Neural progenitor cell (in vitro differentiated cells): ENCODE measurements at regions not wholly inside any gene's neighbourhood (a gene's known extent, or its start where the extent isn't known, plus 50 kb on each side); places are given as distances from the start of the nearest gene placed in this dataset.

Experiments used
- DNase-seq: peaks from one replicate; pipeline ENCODE4 v3.0.0-alpha.2; 2016; ENCODE audit warnings: low spot score
- H2AFZ ChIP-seq: fragments of 200-600 bp; sonication (generic); replicated peaks from 2 replicates; pipeline ENCODE4 v1.6.1; 2016; ENCODE audit warnings: antibody characterized with exemption
- H3F3A ChIP-seq: fragments of 200-600 bp; sonication (generic); 2 replicates; pipeline ENCODE4 v1.6.1; 2016; ENCODE audit warnings: antibody characterized with exemption, low read depth
- H3K27ac ChIP-seq: fragments of 200-600 bp; sonication (generic); 2 replicates; pipeline ENCODE4 v1.5.1; 2016; ENCODE audit warnings: mild to moderate bottlenecking
- H3K27me3 ChIP-seq: fragments of 200-600 bp; sonication (generic); 2 replicates; pipeline ENCODE4 v1.6.1; 2016; ENCODE audit warnings: mild to moderate bottlenecking, moderate library complexity
- H3K36me3 ChIP-seq: fragments of 200-600 bp; sonication (generic); 2 replicates; pipeline ENCODE4 v1.5.1; 2016
- H3K4me1 ChIP-seq: fragments of 200-600 bp; sonication (generic); 2 replicates; pipeline ENCODE4 v1.6.1; 2016; ENCODE audit warnings: mixed run types
- H3K4me2 ChIP-seq: fragments of 200-600 bp; sonication (generic); 2 replicates; pipeline ENCODE4 v1.6.1; 2016
- H3K4me3 ChIP-seq: fragments of 200-600 bp; sonication (generic); 2 replicates; pipeline ENCODE4 v1.5.1; 2016
- H3K79me2 ChIP-seq: fragments of 200-600 bp; sonication (generic); 2 replicates; pipeline ENCODE4 v1.6.1; 2016; ENCODE audit warnings: low read depth
- H3K9ac ChIP-seq: fragments of 200-600 bp; sonication (generic); 2 replicates; pipeline ENCODE4 v1.6.1; 2016
- H3K9me3 ChIP-seq: fragments of 200-600 bp; sonication (generic); 2 replicates; pipeline ENCODE4 v1.5.1; 2016; ENCODE audit warnings: low read depth
- H4K20me1 ChIP-seq: fragments of 200-600 bp; sonication (generic); 2 replicates; pipeline ENCODE4 v1.6.1; 2016; ENCODE audit warnings: low read depth
- H3K27ac Mint-ChIP-seq: 3 replicates; pipeline ENCODE4 v1.8.0; 2021; ENCODE audit warnings: mixed read lengths
- H3K27me3 Mint-ChIP-seq: 2 replicates; pipeline ENCODE4 v1.8.0; 2022; ENCODE audit warnings: low read depth, mild to moderate bottlenecking, inconsistent platforms, moderate library complexity, mixed read lengths; ENCODE audit not compliant: insufficient read depth
- H3K36me3 Mint-ChIP-seq: 3 replicates; pipeline ENCODE4 v1.8.0; 2021; ENCODE audit warnings: mixed read lengths
- H3K4me1 Mint-ChIP-seq: 3 replicates; pipeline ENCODE4 v1.8.0; 2021; ENCODE audit warnings: mixed read lengths
- H3K4me3 Mint-ChIP-seq: 3 replicates; pipeline ENCODE4 v1.8.0; 2021; ENCODE audit warnings: mild to moderate bottlenecking, moderate library complexity, mixed read lengths
- H3K9me3 Mint-ChIP-seq: 3 replicates; pipeline ENCODE4 v1.8.0; 2020; ENCODE audit warnings: mixed read lengths
- CTCF ChIP-seq: fragments of 200-600 bp; sonication (generic); IDR thresholded peaks from 2 replicates; pipeline ENCODE4 v1.5.1; 2017; ENCODE audit warnings: antibody characterized with exemption, mild to moderate bottlenecking
- EZH2 ChIP-seq: fragments of 200-600 bp; sonication (generic); IDR thresholded peaks from 2 replicates; pipeline ENCODE4 v1.6.1; 2017; ENCODE audit warnings: antibody characterized with exemption, mild to moderate bottlenecking, moderate library complexity
- EZH2phosphoT487 ChIP-seq: fragments of 200-600 bp; sonication (generic); IDR thresholded peaks from 2 replicates; pipeline ENCODE4 v1.6.1; 2017; ENCODE audit warnings: antibody characterized with exemption

GRCh38 chr10:4472190-4472904, 353.7 kb upstream of the AKR1E2 start:
- Histone ChIP-seq H3K4me3 (no peak overlapping the region), H3K4me1 (no peaks in the 10 kb centered on the region), H3K4me2 (no peak overlapping the region), H4K20me1 (no peaks in the 10 kb centered on the region), H3K27ac (no peak overlapping the region), H2AFZ (no peak overlapping the region), H3K27me3 (no peaks in the 10 kb centered on the region), H3K79me2 (no peaks in the 10 kb centered on the region), H3K36me3 (no peaks in the 10 kb centered on the region), H3K9ac (no peak overlapping the region), H3F3A (no peaks in the 10 kb centered on the region), H3K9me3 (no peaks in the 10 kb centered on the region)
- H3K27ac Mint-ChIP-seq: no peak overlapping the region
- H3K4me1 Mint-ChIP-seq: peaks cover 12% of the 10 kb centered on the region
- no peaks in the 10 kb centered on the region for H3K36me3 Mint-ChIP-seq
- H3K4me3 Mint-ChIP-seq: no peak overlapping the region
- no peaks in the 10 kb centered on the region for H3K9me3 Mint-ChIP-seq
- DNase-seq: no peak
- TF ChIP-seq EZH2phosphoT487 (no peak), EZH2 (no peak)
- peaks cover 5% of the 10 kb centered on the region for H3K27me3 Mint-ChIP-seq

DNA sequence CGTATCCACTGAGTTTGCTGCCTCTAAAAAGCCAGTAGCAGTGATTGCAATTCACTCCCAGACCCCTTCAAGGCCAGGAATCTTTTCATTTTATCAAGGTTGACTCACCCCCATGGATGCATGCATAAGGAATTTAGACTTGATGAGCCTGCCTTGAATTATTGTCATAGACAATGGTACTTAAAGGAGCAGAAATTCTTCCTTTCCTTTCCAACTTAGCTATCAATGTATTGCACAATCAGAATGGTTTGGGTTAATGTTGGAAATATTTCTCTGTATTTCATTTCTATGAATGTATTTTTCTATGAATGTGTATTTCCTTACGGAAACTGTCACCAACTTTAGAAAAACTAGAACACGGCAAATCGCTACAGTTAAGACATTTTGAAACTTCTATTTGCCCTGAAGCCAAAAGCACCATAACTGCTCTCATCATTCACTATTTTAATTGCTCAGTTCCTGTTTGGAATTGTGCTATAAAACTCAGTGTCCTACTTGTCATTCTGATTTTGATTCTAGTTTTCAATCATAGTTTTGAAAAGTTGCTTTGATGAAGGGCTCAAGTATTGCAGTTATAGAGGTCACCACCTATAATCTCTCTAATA, 355.7 kb upstream of the AKR1E2 start:
- DNase-seq: no peak

GRCh38 chr10:4467481-4467880, 358.5 kb upstream of the AKR1E2 start:
- no peaks in the 10 kb centered on the region for H3K4me1 ChIP-seq
- no peak overlapping the region for H3K27ac ChIP-seq
- no peak overlapping the region for H3K4me2 ChIP-seq
- no peak overlapping the region for H2AFZ ChIP-seq
- DNase-seq: no peak
- no peaks in the 10 kb centered on the region for H3F3A ChIP-seq
- H3K4me3 Mint-ChIP-seq: no peak overlapping the region
- H3K27ac Mint-ChIP-seq: no peak overlapping the region
- no peaks in the 10 kb centered on the region for H3K9me3 Mint-ChIP-seq
- H3K79me2 ChIP-seq: no peaks in the 10 kb centered on the region
- H3K9me3 ChIP-seq: no peaks in the 10 kb centered on the region
- peaks cover 5% of the 10 kb centered on the region for H3K27me3 Mint-ChIP-seq
- H3K4me3 ChIP-seq: no peak overlapping the region
- H3K36me3 Mint-ChIP-seq: no peaks in the 10 kb centered on the region
- no peak overlapping the region for H3K9ac ChIP-seq
- peaks cover 3% of the 10 kb centered on the region for H3K4me1 Mint-ChIP-seq
- H3K27me3 ChIP-seq: no peaks in the 10 kb centered on the region
- no peaks in the 10 kb centered on the region for H4K20me1 ChIP-seq
- TF ChIP-seq EZH2 (no peak), CTCF (no peak), EZH2phosphoT487 (no peak)
- no peaks in the 10 kb centered on the region for H3K36me3 ChIP-seq

More for the DNA sequence above, 355.7 kb upstream of the AKR1E2 start:
- no peaks in the 10 kb centered on the region for H3K9me3 Mint-ChIP-seq
- no peak overlapping the region for H3K27ac Mint-ChIP-seq
- H3K4me3 Mint-ChIP-seq: no peak overlapping the region
- H3K4me1 Mint-ChIP-seq: peaks cover 12% of the 10 kb centered on the region
- H3K4me1 ChIP-seq: no peaks in the 10 kb centered on the region
- no peaks in the 10 kb centered on the region for H4K20me1 ChIP-seq
- no peak overlapping the region for H2AFZ ChIP-seq
- TF ChIP-seq EZH2phosphoT487 (no peak), CTCF (no peak), EZH2 (no peak)
- H3K36me3 ChIP-seq: no peaks in the 10 kb centered on the region
- no peaks in the 10 kb centered on the region for H3K79me2 ChIP-seq
- H3K9me3 ChIP-seq: no peaks in the 10 kb centered on the region
- no peaks in the 10 kb centered on the region for H3K36me3 Mint-ChIP-seq
- no peak overlapping the region for H3K27ac ChIP-seq
- H3K27me3 Mint-ChIP-seq: peaks cover 5% of the 10 kb centered on the region
- no peaks in the 10 kb centered on the region for H3F3A ChIP-seq
- no peak overlapping the region for H3K9ac ChIP-seq
- no peak overlapping the region for H3K4me2 ChIP-seq
- no peaks in the 10 kb centered on the region for H3K27me3 ChIP-seq
- H3K4me3 ChIP-seq: no peak overlapping the region

GRCh38 chr10:4460267-4460666, 365.7 kb upstream of the AKR1E2 start:
- no peaks in the 10 kb centered on the region for H3K36me3 ChIP-seq
- no peak overlapping the region for H3K27ac ChIP-seq
- no peak for TF ChIP-seq EZH2phosphoT487
- TF ChIP-seq EZH2: no peak
- TF ChIP-seq CTCF: no peak
- no peaks in the 10 kb centered on the region for H3K9me3 ChIP-seq
- peaks cover 8% of the 10 kb centered on the region for H3K27me3 Mint-ChIP-seq
- H4K20me1 ChIP-seq: no peaks in the 10 kb centered on the region
- H3K4me3 ChIP-seq: no peak overlapping the region
- no peak overlapping the region for H3K4me2 ChIP-seq
- no peaks in the 10 kb centered on the region for H3K79me2 ChIP-seq
- no peaks in the 10 kb centered on the region for H3K4me1 Mint-ChIP-seq
- no peaks in the 10 kb centered on the region for H3F3A ChIP-seq
- H3K27me3 ChIP-seq: no peaks in the 10 kb centered on the region
- H3K4me1 ChIP-seq: no peaks in the 10 kb centered on the region
- no peaks in the 10 kb centered on the region for H3K9me3 Mint-ChIP-seq
- no peak for DNase-seq
- no peaks in the 10 kb centered on the region for H3K36me3 Mint-ChIP-seq
- H3K9ac ChIP-seq: no peak overlapping the region
- no peak overlapping the region for H3K4me3 Mint-ChIP-seq
- H2AFZ ChIP-seq: no peak overlapping the region
- no peak overlapping the region for H3K27ac Mint-ChIP-seq
